ENCODE measurements at regions not wholly inside any gene's neighbourhood (a gene's known extent, or its start where the extent isn't known, plus 50 kb on each side); places are given as distances from the start of the nearest gene placed in this dataset.

DNA sequence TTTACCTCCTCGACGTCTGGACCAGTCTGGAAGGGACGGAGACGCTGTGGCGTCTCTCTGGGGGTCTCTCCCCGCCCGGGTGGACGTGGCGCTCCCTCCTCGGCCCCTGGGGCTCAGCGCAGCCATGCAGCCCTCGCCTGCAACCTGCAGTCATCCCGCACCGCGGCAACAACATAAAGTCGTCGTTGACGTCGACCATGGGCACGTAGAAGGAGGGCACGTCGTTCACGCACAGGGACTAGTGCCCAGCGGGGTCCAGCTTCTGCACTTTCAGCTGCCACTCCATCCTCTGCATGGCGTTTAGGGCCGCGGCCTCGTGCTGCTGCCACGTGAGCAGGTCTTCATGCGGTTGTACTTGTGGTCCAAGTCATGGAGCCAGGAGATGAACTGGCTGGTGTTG is 889.6 kb upstream of the LRRTM1 start:
- TF ChIP-seq, protein P1, sequence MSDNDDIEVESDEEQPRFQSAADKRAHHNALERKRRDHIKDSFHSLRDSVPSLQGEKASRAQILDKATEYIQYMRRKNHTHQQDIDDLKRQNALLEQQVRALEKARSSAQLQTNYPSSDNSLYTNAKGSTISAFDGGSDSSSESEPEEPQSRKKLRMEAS (IDR thresholded peaks at IDR 0.05) = no peak
- TF ChIP-seq CEBPB (IDR thresholded peaks at IDR 0.05) (no peak), USF1 (IDR thresholded peaks at IDR 0.05) (no peak), TEAD4 (IDR thresholded peaks at IDR 0.05) (no peak), CREB1 (IDR thresholded peaks at IDR 0.05; ENCODE audit: low read depth) (no peak), RAD21 (IDR thresholded peaks at IDR 0.05; ENCODE audit: low read depth) (no peak), TCF12 (IDR thresholded peaks at IDR 0.05; ENCODE audit: low read depth) (no peak), REST (IDR thresholded peaks at IDR 0.05; ENCODE audit: low read depth) (no peak), TAF1 (IDR thresholded peaks at IDR 0.05; ENCODE audit: low read depth) (no peak)

DNA sequence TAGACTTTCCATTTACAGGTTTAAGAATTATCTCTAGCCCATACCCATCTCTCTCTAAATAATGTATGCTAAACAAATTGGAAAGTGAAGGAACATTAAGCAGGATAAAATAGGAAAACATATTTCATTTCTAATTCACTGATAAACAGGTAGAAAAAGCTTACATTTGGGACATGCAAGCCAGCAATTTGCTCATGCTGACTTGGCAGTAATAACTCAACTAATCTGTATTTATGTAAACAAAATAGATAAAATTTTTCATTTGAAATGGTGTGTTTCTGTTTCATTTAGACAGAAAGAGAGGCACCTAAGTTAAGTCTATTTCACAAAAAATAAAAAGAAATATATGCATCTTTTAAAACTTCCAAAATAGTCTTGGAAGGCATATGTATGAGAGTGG is 877.3 kb upstream of the LRRTM1 start:
- TF ChIP-seq ZBTB7A (IDR thresholded peaks at IDR 0.05; ENCODE audit: low read depth) (no peak), YY1 (IDR thresholded peaks at IDR 0.05; ENCODE audit: low read depth) (no peak), REST (IDR thresholded peaks at IDR 0.05; ENCODE audit: low read depth) (no peak), NFIC (IDR thresholded peaks at IDR 0.05) (no peak), USF1 (IDR thresholded peaks at IDR 0.05) (no peak), TCF12 (IDR thresholded peaks at IDR 0.05; ENCODE audit: low read depth) (no peak), EP300 (IDR thresholded peaks at IDR 0.05; ENCODE audit: borderline replicate concordance) (no peak), CEBPB (IDR thresholded peaks at IDR 0.05) (no peak), TEAD4 (IDR thresholded peaks at IDR 0.05) (no peak), FOXM1 (IDR thresholded peaks at IDR 0.05; ENCODE audit: borderline replicate concordance, low read depth) (no peak), CREB1 (IDR thresholded peaks at IDR 0.05; ENCODE audit: low read depth) (no peak), TAF1 (IDR thresholded peaks at IDR 0.05; ENCODE audit: low read depth) (no peak), RAD21 (IDR thresholded peaks at IDR 0.05; ENCODE audit: low read depth) (no peak), EGR1 (IDR thresholded peaks at IDR 0.05) (no peak)
- TF ChIP-seq, protein P1 (IDR thresholded peaks at IDR 0.05) = no peak

DNA sequence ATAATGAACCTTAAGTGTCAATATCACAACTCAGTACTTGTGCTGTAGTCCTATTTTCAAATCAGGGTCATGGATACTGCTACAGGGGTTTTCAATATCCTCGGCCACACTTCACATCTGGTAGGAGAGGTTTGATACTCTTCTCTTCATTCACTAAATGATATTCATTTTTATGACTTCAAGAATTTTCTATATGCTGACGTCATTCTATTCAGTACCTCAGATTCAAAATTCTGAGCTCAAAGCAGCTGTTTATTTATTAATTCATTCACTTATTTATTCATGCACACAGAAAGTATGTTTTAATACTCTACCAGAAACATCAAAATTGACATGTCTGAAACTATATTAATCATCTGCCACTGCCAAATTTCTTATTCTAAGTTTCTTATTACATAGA is 866.9 kb upstream of the LRRTM1 start:
- TF ChIP-seq CREB1 (IDR thresholded peaks at IDR 0.05; ENCODE audit: low read depth) = no peak

- TF ChIP-seq RAD21 (IDR thresholded peaks at IDR 0.05; ENCODE audit: low read depth) (no peak), EP300 (IDR thresholded peaks at IDR 0.05; ENCODE audit: borderline replicate concordance) (no peak), REST (IDR thresholded peaks at IDR 0.05; ENCODE audit: low read depth) (no peak), USF1 (IDR thresholded peaks at IDR 0.05) (no peak), NFIC (IDR thresholded peaks at IDR 0.05) (no peak), ZBTB7A (IDR thresholded peaks at IDR 0.05; ENCODE audit: low read depth) (no peak), CEBPB (IDR thresholded peaks at IDR 0.05) (no peak), TEAD4 (IDR thresholded peaks at IDR 0.05) (no peak), YY1 (IDR thresholded peaks at IDR 0.05; ENCODE audit: low read depth) (no peak), TCF12 (IDR thresholded peaks at IDR 0.05; ENCODE audit: low read depth) (no peak), FOXM1 (IDR thresholded peaks at IDR 0.05; ENCODE audit: borderline replicate concordance, low read depth) (no peak), TAF1 (IDR thresholded peaks at IDR 0.05; ENCODE audit: low read depth) (no peak), EGR1 (IDR thresholded peaks at IDR 0.05) (no peak), CREB1 (IDR thresholded peaks at IDR 0.05; ENCODE audit: low read depth) (no peak)
- TF ChIP-seq, protein P1 (IDR thresholded peaks at IDR 0.05) = no peak
Measured at GRCh38 chr2:81163583-81163982, 859.0 kb upstream of the LRRTM1 start.
